Activated T-cell treated with anti-CD3 and anti-CD28 coated beads, Interleukin-2, amount 50 U/mL, for 72 hours (primary cell): ENCODE measurements at regions not wholly inside any gene's neighbourhood (a gene's known extent, or its start where the extent isn't known, plus 50 kb on each side); places are given as distances from the start of the nearest gene placed in this dataset.

Experiments
- ATAC-seq, 2 donors: fragments of 150-1000 bp; cut with Tn5 transposase; replicated peaks in 1 of 2; 2 replicates each; pipeline ENCODE4 v1.10.0; 2021; ENCODE audit warnings: moderate library complexity in 2 of 2, mild to moderate bottlenecking in 1 of 2
- DNase-seq, 2 donors: peaks; one replicate each; pipeline ENCODE4 v3.0.0; 2021 to 2022; ENCODE audit warnings: mixed read lengths in 1 of 2
- H3K27ac Mint-ChIP-seq: one replicate; pipeline ENCODE4 v1.8.0; 2022; ENCODE audit warnings: mild to moderate bottlenecking, moderate library complexity, mixed read lengths
- H3K27me3 Mint-ChIP-seq: one replicate; pipeline ENCODE4 v1.8.0; 2022; ENCODE audit warnings: low read depth, mixed read lengths
- H3K36me3 Mint-ChIP-seq, 2 donors: one replicate each; pipeline ENCODE4 v1.8.0; 2022; ENCODE audit warnings: mixed read lengths in 2 of 2, mild to moderate bottlenecking in 1 of 2; ENCODE audit not compliant: insufficient read depth in 2 of 2
- H3K4me1 Mint-ChIP-seq: one replicate; pipeline ENCODE4 v1.8.0; 2022; ENCODE audit warnings: low read depth, mixed read lengths
- H3K4me3 Mint-ChIP-seq, 2 donors: one replicate each; pipeline ENCODE4 v1.8.0; 2022; ENCODE audit warnings: mild to moderate bottlenecking in 2 of 2, mixed read lengths in 2 of 2, moderate library complexity in 2 of 2
- H3K9me3 Mint-ChIP-seq, 2 donors: one replicate each; pipeline ENCODE4 v1.8.0; 2022; ENCODE audit warnings: mixed read lengths in 2 of 2

- H3K9me3 Mint-ChIP-seq, result peaks cover 3 to 4% of the 10 kb centered on the region in 2 donors
Measured at GRCh38 chr5:89478851-89479250, 595.9 kb upstream of the MEF2C start.

GRCh38 chr5:89473196-89473595 is 590.2 kb upstream of the MEF2C start:
- no peaks in the 10 kb centered on the region for H3K27me3 Mint-ChIP-seq
- H3K4me3 Mint-ChIP-seq, result no peak overlapping the region
- H3K36me3 Mint-ChIP-seq, result no peaks in the 10 kb centered on the region
- DNase-seq (no peak), ATAC-seq (no peak)
- H3K4me1 Mint-ChIP-seq, result no peaks in the 10 kb centered on the region
- peaks cover 3 to 4% of the 10 kb centered on the region in 2 donors for H3K9me3 Mint-ChIP-seq
- no peak overlapping the region for H3K27ac Mint-ChIP-seq

More at GRCh38 chr5:89478851-89479250, 595.9 kb upstream of the MEF2C start:
- H3K36me3 Mint-ChIP-seq, result no peaks in the 10 kb centered on the region
- DNase-seq, result no peak
- H3K4me1 Mint-ChIP-seq, result no peaks in the 10 kb centered on the region
- no peak for ATAC-seq
- H3K4me3 Mint-ChIP-seq, result no peak overlapping the region
- H3K27ac Mint-ChIP-seq, result no peak overlapping the region
- H3K27me3 Mint-ChIP-seq, result no peaks in the 10 kb centered on the region

- H3K4me3 Mint-ChIP-seq, result no peak overlapping the region
- H3K27me3 Mint-ChIP-seq, result no peaks in the 10 kb centered on the region
- ATAC-seq, result no peak
- no peaks in the 10 kb centered on the region for H3K4me1 Mint-ChIP-seq
- DNase-seq, result no peak
- peaks cover 3 to 4% of the 10 kb centered on the region in 2 donors for H3K9me3 Mint-ChIP-seq
- no peak overlapping the region for H3K27ac Mint-ChIP-seq
- H3K36me3 Mint-ChIP-seq, result no peaks in the 10 kb centered on the region
Measured at GRCh38 chr5:89471541-89471940, 588.6 kb upstream of the MEF2C start.

- Mint-ChIP-seq H3K27me3 (no peaks in the 10 kb centered on the region), H3K9me3 (peaks cover 3 to 4% of the 10 kb centered on the region in 2 donors), H3K27ac (no peak overlapping the region), H3K4me1 (no peaks in the 10 kb centered on the region), H3K4me3 (no peak overlapping the region), H3K36me3 (no peaks in the 10 kb centered on the region)
- ATAC-seq (no peak), DNase-seq (no peak)
Measured at GRCh38 chr5:89471115-89471514, 588.1 kb upstream of the MEF2C start.

- Mint-ChIP-seq H3K4me3 (no peak overlapping the region), H3K27me3 (no peaks in the 10 kb centered on the region), H3K36me3 (no peaks in the 10 kb centered on the region), H3K4me1 (no peaks in the 10 kb centered on the region), H3K9me3 (peaks cover 1 to 4% of the 10 kb centered on the region in 2 donors), H3K27ac (no peak overlapping the region)
- no peak for DNase-seq
- no peak for ATAC-seq
Measured at GRCh38 chr5:89470658-89471057, 587.7 kb upstream of the MEF2C start.

- ATAC-seq, result no peak
- DNase-seq, result no peak
- H3K27ac Mint-ChIP-seq, result no peak overlapping the region
- H3K27me3 Mint-ChIP-seq, result no peaks in the 10 kb centered on the region
- H3K4me3 Mint-ChIP-seq, result no peak overlapping the region
- H3K36me3 Mint-ChIP-seq, result no peaks in the 10 kb centered on the region
- peaks cover 8 to 14% of the 10 kb centered on the region in 2 donors for H3K9me3 Mint-ChIP-seq
- H3K4me1 Mint-ChIP-seq, result no peaks in the 10 kb centered on the region
Measured at GRCh38 chr5:89458332-89458656, 575.3 kb upstream of the MEF2C start.

GRCh38 chr5:89457411-89458331 is 574.7 kb upstream of the MEF2C start:
- no peaks in the 10 kb centered on the region for H3K36me3 Mint-ChIP-seq
- no peaks in the 10 kb centered on the region for H3K4me1 Mint-ChIP-seq
- H3K4me3 Mint-ChIP-seq, result no peak overlapping the region
- ATAC-seq, result no peak
- H3K9me3 Mint-ChIP-seq, result peaks cover 8 to 14% of the 10 kb centered on the region in 2 donors
- no peaks in the 10 kb centered on the region for H3K27me3 Mint-ChIP-seq
- DNase-seq, result no peak
- no peak overlapping the region for H3K27ac Mint-ChIP-seq

GRCh38 chr5:89452081-89452480 is 569.1 kb upstream of the MEF2C start:
- Mint-ChIP-seq H3K9me3 (peaks cover 8 to 12% of the 10 kb centered on the region in 2 donors), H3K36me3 (no peaks in the 10 kb centered on the region), H3K4me3 (no peak overlapping the region), H3K27me3 (no peaks in the 10 kb centered on the region), H3K27ac (no peak overlapping the region), H3K4me1 (no peaks in the 10 kb centered on the region)
- DNase-seq, result no peak
- ATAC-seq, result no peak

GRCh38 chr5:89451263-89451662 is 568.3 kb upstream of the MEF2C start:
- Mint-ChIP-seq H3K27ac (no peak overlapping the region), H3K4me1 (no peaks in the 10 kb centered on the region), H3K27me3 (no peaks in the 10 kb centered on the region), H3K9me3 (peaks cover 8 to 12% of the 10 kb centered on the region in 2 donors), H3K4me3 (no peak overlapping the region), H3K36me3 (no peaks in the 10 kb centered on the region)
- ATAC-seq (no peak), DNase-seq (no peak)

GRCh38 chr5:89450149-89450538 is 567.2 kb upstream of the MEF2C start:
- no peak overlapping the region for H3K4me3 Mint-ChIP-seq
- H3K4me1 Mint-ChIP-seq, result no peaks in the 10 kb centered on the region
- peaks cover 8 to 12% of the 10 kb centered on the region in 2 donors for H3K9me3 Mint-ChIP-seq
- no peaks in the 10 kb centered on the region for H3K27me3 Mint-ChIP-seq
- ATAC-seq (no peak), DNase-seq (no peak)
- H3K36me3 Mint-ChIP-seq, result no peaks in the 10 kb centered on the region
- H3K27ac Mint-ChIP-seq, result no peak overlapping the region

- peaks cover 3 to 6% of the 10 kb centered on the region in 2 donors for H3K9me3 Mint-ChIP-seq
- H3K4me1 Mint-ChIP-seq, result no peaks in the 10 kb centered on the region
- H3K36me3 Mint-ChIP-seq, result no peaks in the 10 kb centered on the region
- no peak for DNase-seq
- ATAC-seq, result no peak
- no peak overlapping the region for H3K4me3 Mint-ChIP-seq
- no peak overlapping the region for H3K27ac Mint-ChIP-seq
- no peaks in the 10 kb centered on the region for H3K27me3 Mint-ChIP-seq
Measured at GRCh38 chr5:89449392-89450148, 566.6 kb upstream of the MEF2C start.

GRCh38 chr5:89447027-89447426 is 564.0 kb upstream of the MEF2C start:
- Mint-ChIP-seq H3K27ac (no peak overlapping the region), H3K27me3 (no peaks in the 10 kb centered on the region), H3K36me3 (no peaks in the 10 kb centered on the region), H3K4me1 (no peaks in the 10 kb centered on the region), H3K4me3 (no peak overlapping the region), H3K9me3 (no peaks in the 10 kb centered on the region)
- no peak for ATAC-seq
- DNase-seq, result no peak

GRCh38 chr5:89445106-89445745 is 562.2 kb upstream of the MEF2C start:
- H3K4me1 Mint-ChIP-seq, result no peaks in the 10 kb centered on the region
- ATAC-seq, result no peak
- no peak overlapping the region for H3K4me3 Mint-ChIP-seq
- no peaks in the 10 kb centered on the region for H3K36me3 Mint-ChIP-seq
- DNase-seq, result no peak
- H3K27me3 Mint-ChIP-seq, result no peaks in the 10 kb centered on the region
- no peaks in the 10 kb centered on the region for H3K9me3 Mint-ChIP-seq
- H3K27ac Mint-ChIP-seq, result no peak overlapping the region
